KMS-11 (cell line): ENCODE measurements at regions not wholly inside any gene's neighbourhood (a gene's known extent, or its start where the extent isn't known, plus 50 kb on each side); places are given as distances from the start of the nearest gene placed in this dataset.

Source experiments
- H2AFZ ChIP-seq: fragments of 200-600 bp; sonication (generic); 2 replicates; pipeline ENCODE4 v1.6.1; 2016; ENCODE audit warnings: antibody characterized with exemption, mixed run types, low read depth
- H3K27ac ChIP-seq: fragments of 200-600 bp; sonication (generic); 2 replicates; pipeline ENCODE4 v1.6.1; 2016; ENCODE audit warnings: mild to moderate bottlenecking, mixed run types
- H3K27me3 ChIP-seq: fragments of 200-600 bp; sonication (generic); 2 replicates; pipeline ENCODE4 v1.6.1; 2017; ENCODE audit warnings: mild to moderate bottlenecking, low read depth, mixed run types, moderate library complexity; ENCODE audit not compliant: insufficient read depth
- H3K36me3 ChIP-seq: fragments of 200-600 bp; sonication (generic); 2 replicates; pipeline ENCODE4 v1.6.1; 2017; ENCODE audit warnings: mild to moderate bottlenecking, mixed run types; ENCODE audit not compliant: insufficient read depth
- H3K4me1 ChIP-seq: fragments of 200-600 bp; sonication (generic); 2 replicates; pipeline ENCODE4 v1.6.1; 2016; ENCODE audit warnings: mild to moderate bottlenecking, low read depth, mixed run types; ENCODE audit not compliant: poor library complexity, severe bottlenecking
- H3K4me2 ChIP-seq: fragments of 200-600 bp; sonication (generic); 2 replicates; pipeline ENCODE4 v1.7.0; 2016; ENCODE audit warnings: mild to moderate bottlenecking, mixed run types
- H3K4me3 ChIP-seq: fragments of 200-600 bp; sonication (generic); IDR thresholded peaks from 2 replicates; pipeline ENCODE4 v1.6.1; 2017; ENCODE audit warnings: low read depth, low read length, mixed read lengths; ENCODE audit not compliant: insufficient read depth
- H3K79me2 ChIP-seq: fragments of 200-600 bp; sonication (generic); 2 replicates; pipeline ENCODE4 v1.6.1; 2016; ENCODE audit warnings: low read depth, mixed run types; ENCODE audit not compliant: insufficient read depth
- H3K9ac ChIP-seq: fragments of 200-600 bp; sonication (generic); 2 replicates; pipeline ENCODE4 v1.6.1; 2016; ENCODE audit warnings: mild to moderate bottlenecking, mixed run types
- H4K20me1 ChIP-seq: fragments of 200-600 bp; sonication (generic); 2 replicates; pipeline ENCODE4 v1.6.1; 2016; ENCODE audit warnings: mild to moderate bottlenecking, mixed run types; ENCODE audit not compliant: insufficient read depth
- CTCF ChIP-seq: fragments of 200-600 bp; sonication (generic); conservative IDR thresholded peaks from 2 replicates; pipeline ENCODE4 v1.6.1; 2017; ENCODE audit warnings: low read depth, mild to moderate bottlenecking, antibody characterized with exemption, low read length, moderate library complexity, mixed read lengths

GRCh38 chr3:67712259-67712658 lies 57.8 kb upstream of the SUCLG2 start:
- Histone ChIP-seq H3K36me3 (no peaks in the 10 kb centered on the region), H3K79me2 (no peaks in the 10 kb centered on the region)

GRCh38 chr3:67710396-67710795 lies 56.0 kb upstream of the SUCLG2 start:
- H3K4me1 ChIP-seq: no peaks in the 10 kb centered on the region
- no peak overlapping the region for H3K4me2 ChIP-seq
- no peak overlapping the region for H2AFZ ChIP-seq
- no peaks in the 10 kb centered on the region for H3K36me3 ChIP-seq
- TF ChIP-seq CTCF: no peak
- H3K4me3 ChIP-seq: no peak overlapping the region
- no peak overlapping the region for H3K27ac ChIP-seq
- H3K9ac ChIP-seq: no peak overlapping the region
- no peaks in the 10 kb centered on the region for H3K79me2 ChIP-seq
- no peaks in the 10 kb centered on the region for H4K20me1 ChIP-seq
- no peaks in the 10 kb centered on the region for H3K27me3 ChIP-seq

More at GRCh38 chr3:67712259-67712658, 57.8 kb upstream of the SUCLG2 start:
- Histone ChIP-seq H3K4me3 (no peak overlapping the region), H2AFZ (no peak overlapping the region), H3K4me2 (no peak overlapping the region), H3K4me1 (no peaks in the 10 kb centered on the region), H3K27ac (no peak overlapping the region), H4K20me1 (no peaks in the 10 kb centered on the region), H3K9ac (no peak overlapping the region), H3K27me3 (no peaks in the 10 kb centered on the region)
- TF ChIP-seq CTCF: no peak

GRCh38 chr3:67706934-67707333 lies 52.5 kb upstream of the SUCLG2 start:
- no peaks in the 10 kb centered on the region for H3K79me2 ChIP-seq
- H3K27ac ChIP-seq: no peak overlapping the region
- no peak overlapping the region for H3K9ac ChIP-seq
- no peaks in the 10 kb centered on the region for H3K27me3 ChIP-seq
- no peak overlapping the region for H2AFZ ChIP-seq
- no peaks in the 10 kb centered on the region for H3K36me3 ChIP-seq
- H3K4me3 ChIP-seq: no peak overlapping the region
- H4K20me1 ChIP-seq: no peaks in the 10 kb centered on the region
- H3K4me2 ChIP-seq: no peak overlapping the region
- H3K4me1 ChIP-seq: no peaks in the 10 kb centered on the region
- TF ChIP-seq CTCF: no peak

GRCh38 chr3:67704322-67704721 lies 49.9 kb upstream of the SUCLG2 start:
- H3K27me3 ChIP-seq: no peaks in the 10 kb centered on the region
- no peak overlapping the region for H3K4me2 ChIP-seq
- no peak overlapping the region for H3K4me3 ChIP-seq
- no peak overlapping the region for H3K9ac ChIP-seq
- no peak overlapping the region for H2AFZ ChIP-seq
- no peaks in the 10 kb centered on the region for H3K79me2 ChIP-seq
- H4K20me1 ChIP-seq: no peaks in the 10 kb centered on the region
- H3K27ac ChIP-seq: no peak overlapping the region
- H3K36me3 ChIP-seq: no peaks in the 10 kb centered on the region
- H3K4me1 ChIP-seq: no peaks in the 10 kb centered on the region
- no peak for TF ChIP-seq CTCF
